ENCODE measurements at regions not wholly inside any gene's neighbourhood (a gene's known extent, or its start where the extent isn't known, plus 50 kb on each side); places are given as distances from the start of the nearest gene placed in this dataset.
"Not testable (repeated sequence)": the region's sequence is repeated elsewhere in the genome, so short reads cannot be mapped to it uniquely, and the experiment has no call there.

- DNase-seq = no peak
These were observed 552.2 kb upstream of the NCAM2 start for GRCh38 chr21:20445971-20446370.

DNA sequence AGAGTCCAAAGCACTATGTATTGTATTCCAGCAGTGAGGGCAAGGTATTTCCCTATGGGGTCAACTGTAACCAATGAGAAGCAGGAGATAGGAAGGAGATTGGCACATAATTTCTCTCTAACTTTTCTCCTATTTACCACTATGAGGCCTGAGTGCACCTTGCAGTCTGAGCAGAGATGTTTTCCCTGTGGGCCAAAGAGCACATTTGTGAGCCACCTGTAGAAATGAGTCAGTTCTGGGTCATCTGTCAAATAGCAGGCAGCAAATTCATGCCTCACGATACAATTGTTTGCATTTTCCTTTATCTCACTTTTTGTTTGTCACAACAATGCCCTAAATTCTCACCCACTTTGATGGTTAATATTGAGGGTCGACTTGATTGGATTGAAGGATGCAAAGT lies 547.2 kb upstream of the NCAM2 start:
- no peak for DNase-seq

DNA sequence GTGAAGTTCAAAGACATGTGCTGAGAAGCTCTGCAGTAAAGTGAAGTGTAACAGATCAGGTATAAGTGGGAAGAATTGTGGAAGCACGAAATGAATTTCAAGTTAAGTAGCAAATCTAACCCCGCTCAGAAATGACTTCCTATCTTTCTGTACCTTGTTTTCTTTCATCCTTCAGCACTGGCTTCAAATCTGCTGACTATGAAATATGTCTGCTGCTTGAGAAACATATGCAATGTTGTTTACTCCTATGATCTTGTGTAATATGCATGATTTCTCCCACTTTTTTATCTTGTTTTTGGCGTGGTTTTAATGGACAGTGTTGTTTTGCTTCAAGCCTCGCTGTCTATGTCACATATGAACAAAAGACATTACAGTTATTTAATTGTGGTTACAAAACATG lies 545.3 kb upstream of the NCAM2 start:
- DNase-seq = no peak

DNA sequence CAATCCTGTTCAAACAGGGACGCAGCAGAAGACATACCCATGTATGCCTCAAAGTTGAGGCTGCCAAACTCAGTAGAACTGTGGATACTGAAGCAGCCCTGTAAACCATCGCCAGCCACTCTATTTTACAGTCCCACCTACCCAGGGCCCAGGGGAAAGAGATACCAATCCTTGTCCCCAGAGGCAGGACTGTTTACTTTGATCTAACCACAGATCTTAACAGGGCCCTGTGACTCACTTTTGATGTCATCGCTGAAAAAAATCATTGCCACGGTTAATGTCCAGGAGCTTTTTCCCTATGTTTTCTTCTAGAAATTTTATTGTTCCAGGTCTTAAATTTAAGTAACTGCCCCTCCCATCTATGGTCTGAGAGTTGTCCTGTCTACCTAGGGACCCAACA lies 538.4 kb upstream of the NCAM2 start:
- no peak for DNase-seq

- no peak for DNase-seq
These were observed 534.8 kb upstream of the NCAM2 start for GRCh38 chr21:20463362-20463761.

DNA sequence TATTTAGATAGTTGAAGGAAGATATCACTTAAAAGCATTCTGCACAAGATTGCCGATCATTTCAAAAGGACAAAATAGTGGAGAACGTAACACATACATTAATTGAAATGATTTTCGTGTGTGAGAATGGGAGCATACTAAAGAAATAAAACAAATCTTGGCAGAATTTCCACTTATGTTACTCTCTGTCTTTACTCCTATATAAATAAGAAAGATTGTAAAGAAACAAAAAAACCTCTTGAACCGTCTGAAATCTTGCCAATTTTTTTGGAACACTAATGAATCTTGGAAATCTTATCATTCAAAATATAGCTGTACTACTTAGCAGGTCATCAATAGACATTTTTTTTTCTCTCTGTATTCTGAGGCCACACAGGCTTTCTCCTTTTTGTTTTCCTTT lies 528.8 kb upstream of the NCAM2 start:
- DNase-seq = no peak

DNA sequence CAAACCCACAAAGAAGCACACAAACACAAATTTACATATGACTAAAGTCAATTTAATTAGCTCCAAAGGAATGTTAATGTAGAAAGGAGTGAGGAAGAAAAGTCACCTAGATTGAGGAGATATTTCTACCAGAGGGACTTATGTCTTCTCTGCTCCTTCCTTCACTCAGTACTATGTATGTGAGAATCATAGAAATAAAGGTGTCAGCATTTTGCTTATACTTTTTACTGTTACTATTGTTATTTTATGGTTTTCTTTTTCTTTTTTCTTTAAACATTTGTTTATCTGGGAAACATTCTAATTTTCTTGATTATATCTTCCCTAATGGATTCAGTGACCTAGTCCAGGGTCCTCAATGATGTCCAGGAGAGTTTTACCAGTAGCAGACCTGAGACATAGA lies 511.9 kb upstream of the NCAM2 start:
- no peak for DNase-seq

DNA sequence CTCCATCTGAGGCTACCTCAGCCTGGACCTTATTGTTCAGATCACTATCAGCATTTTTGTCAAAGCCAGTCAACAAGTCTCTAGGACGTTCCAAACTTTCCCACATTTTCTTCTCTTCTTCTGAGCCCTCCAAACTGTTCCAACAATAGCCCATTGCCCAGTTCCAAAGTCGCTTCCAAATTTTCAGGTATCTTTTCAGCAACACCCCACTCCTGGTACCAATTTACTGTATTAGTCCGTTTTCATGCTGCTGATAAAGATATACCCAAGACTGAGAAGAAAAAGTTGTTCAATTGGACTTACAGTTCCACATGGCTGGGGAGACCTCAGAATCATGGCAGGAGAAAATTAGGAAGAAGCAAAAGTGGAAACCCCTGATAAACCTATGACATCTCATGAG lies 495.3 kb upstream of the NCAM2 start:
- not testable (repeated sequence) for DNase-seq

DNA sequence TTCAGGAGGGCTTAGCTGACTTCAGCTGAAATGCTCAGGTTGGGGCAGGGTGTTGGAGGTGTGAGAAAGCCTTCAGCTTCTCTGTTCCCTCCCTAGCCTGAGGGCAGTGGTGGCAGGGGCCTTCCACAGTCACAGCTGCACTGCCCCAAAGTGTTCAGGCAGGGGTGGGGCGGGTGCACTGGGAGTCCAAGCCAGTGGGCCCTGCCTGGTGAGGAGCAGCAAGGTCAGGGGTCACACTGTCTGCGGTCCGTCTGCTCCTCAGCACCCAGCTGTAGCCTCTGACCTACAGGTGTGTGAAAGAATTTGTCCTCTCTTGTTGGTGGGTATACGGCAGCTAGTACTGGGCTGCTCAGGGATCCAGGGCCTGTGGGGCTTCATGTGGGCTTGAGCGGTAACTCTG lies 490.4 kb upstream of the NCAM2 start:
- DNase-seq = no peak

GRCh38 chr21:20511216-20511880 lies 486.9 kb upstream of the NCAM2 start:
- DNase-seq = no peak

DNA sequence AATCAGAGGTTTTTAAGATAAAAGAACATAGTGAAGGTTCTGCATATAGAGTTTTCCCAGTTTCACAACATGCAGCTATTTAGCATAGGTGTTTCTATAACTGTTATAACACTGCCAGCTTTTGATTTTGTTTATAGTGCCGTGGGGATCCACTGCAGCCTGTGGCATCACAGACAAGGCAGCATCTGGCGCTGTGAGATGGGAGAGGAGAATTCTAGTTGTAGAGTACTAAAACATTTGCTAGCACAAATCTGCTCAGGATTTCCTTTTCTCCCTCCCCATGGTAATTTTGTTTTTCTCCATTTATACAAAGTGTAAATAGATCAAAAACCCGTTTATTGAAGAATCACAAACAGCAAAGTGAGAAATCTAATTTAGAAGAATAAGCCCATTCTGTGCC lies 482.8 kb upstream of the NCAM2 start:
- DNase-seq = no peak

DNA sequence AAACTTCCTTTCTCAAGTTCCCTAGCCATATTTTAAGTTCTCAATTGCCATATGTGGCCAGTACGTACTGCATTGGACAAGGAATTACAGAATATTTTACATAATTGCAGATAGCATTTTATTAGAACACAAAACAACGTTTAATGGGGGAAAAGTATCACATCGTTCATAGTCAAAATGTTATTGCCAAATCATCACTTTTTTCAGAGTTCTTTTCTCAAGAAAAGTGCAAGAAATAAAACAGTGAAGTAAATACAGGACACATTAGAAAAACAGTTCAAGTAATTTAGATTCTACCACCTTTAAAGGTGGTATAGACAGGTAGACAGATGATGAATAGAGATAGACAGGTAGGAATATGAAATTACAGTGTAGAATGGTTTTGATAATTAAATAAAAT lies 479.1 kb upstream of the NCAM2 start:
- DNase-seq = no peak

GRCh38 chr21:20522611-20523010 lies 475.6 kb upstream of the NCAM2 start:
- no peak for DNase-seq

DNA sequence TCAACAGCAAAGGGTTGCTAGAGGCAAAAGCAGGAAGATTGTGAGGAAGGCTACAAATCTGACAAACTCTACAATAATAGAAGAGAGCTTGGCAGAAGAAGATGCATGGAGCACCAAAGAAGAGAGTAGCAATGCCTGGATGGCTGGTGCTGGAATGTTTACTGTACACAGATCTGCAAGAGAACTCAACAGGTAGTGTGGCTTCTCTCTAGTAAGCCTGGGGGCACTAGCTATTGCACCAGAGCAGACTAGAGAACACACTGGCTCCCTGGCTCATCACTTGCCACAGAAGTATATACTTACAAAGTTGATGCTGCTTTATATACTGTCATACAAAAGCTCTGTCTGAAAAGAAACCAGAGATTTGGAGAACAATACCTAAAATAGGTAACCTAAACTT lies 475.0 kb upstream of the NCAM2 start:
- DNase-seq = no peak

DNA sequence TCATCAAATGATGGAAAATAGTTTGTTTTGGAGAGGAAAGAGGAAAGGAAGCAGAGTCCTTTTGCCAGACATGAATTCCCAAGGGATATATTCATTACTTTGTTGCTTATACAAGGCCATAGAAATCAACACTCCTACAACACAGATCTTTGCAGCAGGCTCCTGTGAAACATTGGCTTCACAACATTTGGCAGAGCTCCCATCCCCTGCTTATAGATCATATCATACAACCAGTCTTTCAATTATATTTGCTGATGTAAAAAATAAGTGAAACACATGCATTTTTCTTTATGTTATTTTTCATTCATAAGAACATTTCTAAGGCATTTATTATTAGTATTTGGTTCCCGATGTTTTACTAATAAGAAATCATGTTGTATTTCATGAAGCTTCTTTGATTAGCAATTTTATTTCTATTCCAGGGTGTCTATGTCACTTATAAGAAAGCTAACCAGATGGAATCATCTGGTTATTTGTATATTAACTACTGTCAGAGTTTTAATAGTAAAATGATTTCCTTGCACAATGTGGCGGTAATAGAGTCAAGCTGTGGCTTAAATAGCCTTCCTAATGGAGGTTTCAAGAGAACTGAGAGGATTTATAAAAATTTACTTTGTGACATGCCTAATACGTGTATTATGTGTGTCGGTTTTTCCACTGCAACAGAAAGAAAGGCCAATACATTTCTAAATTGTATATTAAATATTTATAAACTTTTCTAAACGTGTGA lies 470.3 kb upstream of the NCAM2 start:
- DNase-seq = no peak

DNA sequence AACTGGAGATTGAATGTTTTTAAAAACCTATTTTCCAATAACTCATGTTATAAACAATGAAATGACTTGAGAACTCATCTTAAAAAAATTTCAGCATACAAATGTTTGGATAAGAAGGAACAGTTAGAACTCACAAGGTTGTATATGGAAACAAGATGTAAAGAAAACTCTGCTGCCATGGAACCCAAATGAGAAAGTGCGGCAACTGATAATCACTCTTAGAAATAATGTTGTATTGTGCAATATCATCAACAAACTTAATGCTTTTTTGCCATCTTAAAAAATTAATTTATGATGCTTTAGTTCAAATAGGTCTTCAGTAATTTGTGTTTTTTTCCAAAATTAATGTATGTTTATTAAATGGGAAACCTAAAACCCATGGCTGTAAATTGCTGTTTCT lies 461.1 kb upstream of the NCAM2 start:
- no peak for DNase-seq

GRCh38 chr21:20538039-20538658 lies 460.1 kb upstream of the NCAM2 start:
- no peak for DNase-seq

DNA sequence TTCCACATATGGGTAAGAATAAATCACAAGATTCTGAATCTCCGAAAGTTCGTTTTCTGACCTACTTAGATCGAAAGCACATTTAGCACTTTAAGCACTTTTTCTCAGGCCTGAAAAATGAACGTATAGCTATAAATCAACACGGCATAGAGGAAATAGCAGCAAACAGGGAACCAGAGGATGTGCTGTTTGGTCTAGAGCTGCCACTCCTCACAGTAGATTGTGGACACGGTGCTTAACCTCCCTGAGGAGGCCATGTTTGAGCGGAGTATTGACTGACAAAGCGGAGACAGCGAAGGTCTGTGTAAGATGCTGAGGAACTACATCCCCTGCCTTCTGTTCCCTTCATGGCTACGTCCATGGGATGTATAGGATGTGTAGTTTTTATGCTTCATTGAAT lies 452.8 kb upstream of the NCAM2 start:
- no peak for DNase-seq

DNA sequence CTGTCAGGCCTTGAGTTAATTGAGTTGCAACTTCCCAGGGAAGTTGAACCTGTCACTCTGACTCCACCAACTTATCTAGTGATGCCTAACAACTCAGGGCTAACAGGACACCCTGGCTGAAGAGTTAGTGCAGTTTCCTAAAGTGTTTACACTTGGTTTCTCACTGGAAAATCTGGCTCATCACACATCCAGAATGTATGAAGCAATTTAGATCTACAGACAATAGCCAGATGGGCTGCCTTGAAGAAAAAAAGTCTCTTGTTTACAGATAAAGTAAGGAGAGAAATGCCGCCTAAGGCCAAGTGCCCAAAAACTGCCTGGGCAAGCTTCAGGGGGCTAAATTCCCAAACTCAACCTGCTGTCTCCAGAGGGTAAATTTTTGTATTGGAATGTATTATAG lies 446.3 kb upstream of the NCAM2 start:
- DNase-seq = no peak

GRCh38 chr21:20554785-20555184 lies 443.4 kb upstream of the NCAM2 start:
- DNase-seq = no peak

GRCh38 chr21:20570824-20571232 lies 427.4 kb upstream of the NCAM2 start:
- no peak for DNase-seq

GRCh38 chr21:20572582-20572981 lies 425.6 kb upstream of the NCAM2 start:
- no peak for DNase-seq

DNA sequence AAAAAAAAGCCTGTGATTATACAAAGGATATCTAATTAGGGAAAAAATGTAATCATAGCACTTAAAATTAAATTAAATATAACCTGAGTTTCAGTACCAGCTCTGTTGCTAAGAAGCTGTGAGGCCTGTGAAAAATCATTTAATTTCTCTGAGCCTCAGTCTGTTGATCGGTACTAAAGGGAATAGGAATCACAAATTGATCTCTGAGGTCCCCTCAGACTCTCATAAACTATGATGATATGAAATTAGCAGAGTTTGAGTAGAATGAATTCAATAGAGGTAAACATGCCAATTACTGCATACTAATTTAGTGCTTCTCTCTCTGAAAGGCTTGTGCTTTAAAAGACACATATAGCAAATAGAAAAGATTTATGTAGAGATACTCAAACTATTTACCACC lies 416.8 kb upstream of the NCAM2 start:
- no peak for DNase-seq

- DNase-seq = no peak
These were observed 406.9 kb upstream of the NCAM2 start for GRCh38 chr21:20591284-20591683.

DNA sequence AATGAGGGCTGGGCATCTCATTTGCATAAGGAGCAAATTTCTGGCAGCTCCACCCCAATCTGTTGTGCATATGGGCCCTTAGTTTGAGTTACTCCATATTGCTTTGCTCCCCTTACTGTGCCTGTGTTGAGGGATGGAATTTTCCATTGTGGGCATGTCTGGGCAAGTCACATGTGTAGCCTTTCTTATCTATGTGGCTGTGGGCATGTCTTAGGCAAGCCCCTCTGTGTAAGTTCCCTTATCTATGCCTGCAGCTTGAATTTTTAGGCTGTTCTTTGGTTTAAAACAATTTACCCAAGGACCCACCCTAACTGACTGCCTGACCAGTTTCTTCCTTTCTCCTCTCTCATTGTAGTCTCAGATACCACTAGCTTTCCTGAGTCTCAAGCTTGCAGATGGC lies 405.7 kb upstream of the NCAM2 start:
- DNase-seq = no peak
